Islet precursor cell (in vitro differentiated cells): ENCODE measurements at regions not wholly inside any gene's neighbourhood (a gene's known extent, or its start where the extent isn't known, plus 50 kb on each side); places are given as distances from the start of the nearest gene placed in this dataset.
A peak's percentile ranks its signal among the peaks of the same experiment; 100 is the strongest.

Experiments used
- DNase-seq: peaks from one replicate; pipeline ENCODE4 v3.0.0-alpha.2; 2018

- DNase-seq, result no peak
Measured at GRCh38 chr15:38696790-38697495, 132.3 kb upstream of the RASGRP1 start.

GRCh38 chr15:38698254-38698653 lies 133.6 kb upstream of the RASGRP1 start:
- DNase-seq, result no peak

- DNase-seq, result peak; percentile 77
Measured at GRCh38 chr15:38699633-38700230, 135.1 kb upstream of the RASGRP1 start.

- DNase-seq, result no peak
Measured at GRCh38 chr15:38701149-38701548, 136.5 kb upstream of the RASGRP1 start.

GRCh38 chr15:38702178-38702912 lies 137.7 kb upstream of the RASGRP1 start:
- DNase-seq, result peak; percentile 84

- no peak for DNase-seq
Measured at GRCh38 chr15:38705436-38706219, 141.0 kb upstream of the RASGRP1 start.

- DNase-seq, result no peak
Measured at GRCh38 chr15:38706956-38707355, 142.3 kb upstream of the RASGRP1 start.

GRCh38 chr15:38707802-38708671 lies 143.4 kb upstream of the RASGRP1 start:
- peak; percentile 70 for DNase-seq

- no peak for DNase-seq
Measured at GRCh38 chr15:38708672-38709180, 144.1 kb upstream of the RASGRP1 start.

- DNase-seq, result no peak
Measured at GRCh38 chr15:38709196-38709595, 144.6 kb upstream of the RASGRP1 start.

- DNase-seq, result peak; percentile 93
Measured at GRCh38 chr15:38714309-38715072, 149.9 kb upstream of the RASGRP1 start.

- DNase-seq, result no peak
Measured at GRCh38 chr15:38720893-38721567, 156.4 kb upstream of the RASGRP1 start.

GRCh38 chr15:38721568-38721945 lies 156.9 kb upstream of the RASGRP1 start:
- DNase-seq, result no peak

- no peak for DNase-seq
Measured at GRCh38 chr15:38722236-38722635, 157.6 kb upstream of the RASGRP1 start.

- no peak for DNase-seq
Measured at GRCh38 chr15:38724827-38725226, 160.2 kb upstream of the RASGRP1 start.

GRCh38 chr15:38726187-38726586 lies 161.6 kb upstream of the RASGRP1 start:
- no peak for DNase-seq

GRCh38 chr15:38733331-38733730 lies 168.7 kb upstream of the RASGRP1 start:
- DNase-seq, result no peak

- DNase-seq, result no peak
Measured at GRCh38 chr15:38740206-38740605, 175.6 kb upstream of the RASGRP1 start.

GRCh38 chr15:38743147-38743546 lies 178.5 kb upstream of the RASGRP1 start:
- DNase-seq, result no peak

- no peak for DNase-seq
Measured at GRCh38 chr15:38745126-38745525, 180.5 kb upstream of the RASGRP1 start.

- DNase-seq, result no peak
Measured at GRCh38 chr15:38745626-38746025, 181.0 kb upstream of the RASGRP1 start.
